Activated naive CD4-positive, alpha-beta T cell treated with anti-CD3 and anti-CD28 coated beads, Interleukin-2, amount 50 U/mL, for 24 hours (primary cell): ENCODE measurements at regions not wholly inside any gene's neighbourhood (a gene's known extent, or its start where the extent isn't known, plus 50 kb on each side); places are given as distances from the start of the nearest gene placed in this dataset.
"Not testable (repeated sequence)": the region's sequence is repeated elsewhere in the genome, so short reads cannot be mapped to it uniquely, and the experiment has no call there.

Source experiments
- H3K27ac Mint-ChIP-seq: one replicate; pipeline ENCODE4 v1.8.0; 2021; ENCODE audit warnings: mild to moderate bottlenecking, mixed read lengths
- H3K27me3 Mint-ChIP-seq: one replicate; pipeline ENCODE4 v1.8.0; 2021; ENCODE audit warnings: mixed read lengths
- H3K36me3 Mint-ChIP-seq: one replicate; pipeline ENCODE4 v1.8.0; 2021; ENCODE audit warnings: mixed read lengths
- H3K4me1 Mint-ChIP-seq: one replicate; pipeline ENCODE4 v1.8.0; 2021; ENCODE audit warnings: mixed read lengths
- H3K4me3 Mint-ChIP-seq: one replicate; pipeline ENCODE4 v1.8.0; 2021; ENCODE audit warnings: mild to moderate bottlenecking, mixed read lengths
- H3K9me3 Mint-ChIP-seq: one replicate; pipeline ENCODE4 v1.8.0; 2021; ENCODE audit warnings: mixed read lengths

DNA sequence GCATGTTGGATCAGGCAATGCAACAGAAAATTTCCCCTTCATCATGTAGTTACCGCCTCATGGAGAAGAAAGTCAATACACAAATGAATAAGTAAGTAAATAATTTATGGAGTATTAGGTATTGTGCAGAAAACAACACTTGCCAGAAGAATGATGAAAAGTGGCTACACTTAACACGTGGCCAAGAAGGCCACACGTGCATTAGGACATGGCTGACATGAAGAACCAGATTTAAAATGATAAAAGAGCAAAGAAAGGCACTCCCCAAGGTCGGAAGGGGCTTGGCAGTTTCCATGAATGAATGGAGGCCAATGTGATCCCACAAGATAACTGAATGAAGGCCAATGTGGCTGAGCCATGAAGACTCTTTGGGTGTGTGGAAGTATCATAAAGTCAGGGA is 447.2 kb downstream of the DOK5 start:
- H3K4me1 Mint-ChIP-seq, result no peaks in the 10 kb centered on the region
- H3K36me3 Mint-ChIP-seq, result no peaks in the 10 kb centered on the region
- H3K27me3 Mint-ChIP-seq, result no peaks in the 10 kb centered on the region

DNA sequence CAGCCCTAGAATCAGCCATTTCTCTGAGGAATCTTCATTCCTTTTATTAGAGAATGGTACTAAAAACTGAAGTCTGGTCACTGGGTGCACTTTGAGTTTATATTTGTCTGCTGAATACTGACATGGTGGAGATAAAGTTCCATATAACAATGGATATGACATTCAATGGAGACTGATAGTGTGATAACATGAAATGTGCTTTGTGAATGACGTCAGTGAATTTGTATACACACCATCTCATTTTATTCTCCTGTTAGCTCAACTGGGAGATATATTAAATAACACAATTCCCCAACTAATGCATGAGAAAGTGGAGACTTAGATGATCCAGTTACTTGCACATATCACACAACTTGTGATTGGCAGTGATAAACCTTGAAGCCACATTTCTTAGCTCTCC is 446.7 kb downstream of the DOK5 start:
- H3K4me1 Mint-ChIP-seq, result no peaks in the 10 kb centered on the region
- H3K36me3 Mint-ChIP-seq, result no peaks in the 10 kb centered on the region
- H3K4me3 Mint-ChIP-seq, result no peak overlapping the region
- peaks cover 9% of the 10 kb centered on the region for H3K9me3 Mint-ChIP-seq
- H3K27me3 Mint-ChIP-seq, result no peaks in the 10 kb centered on the region
- H3K27ac Mint-ChIP-seq, result no peak overlapping the region

More for the DNA sequence above, 447.2 kb downstream of the DOK5 start:
- no peak overlapping the region for H3K27ac Mint-ChIP-seq
- no peak overlapping the region for H3K4me3 Mint-ChIP-seq
- peaks cover 9% of the 10 kb centered on the region for H3K9me3 Mint-ChIP-seq

DNA sequence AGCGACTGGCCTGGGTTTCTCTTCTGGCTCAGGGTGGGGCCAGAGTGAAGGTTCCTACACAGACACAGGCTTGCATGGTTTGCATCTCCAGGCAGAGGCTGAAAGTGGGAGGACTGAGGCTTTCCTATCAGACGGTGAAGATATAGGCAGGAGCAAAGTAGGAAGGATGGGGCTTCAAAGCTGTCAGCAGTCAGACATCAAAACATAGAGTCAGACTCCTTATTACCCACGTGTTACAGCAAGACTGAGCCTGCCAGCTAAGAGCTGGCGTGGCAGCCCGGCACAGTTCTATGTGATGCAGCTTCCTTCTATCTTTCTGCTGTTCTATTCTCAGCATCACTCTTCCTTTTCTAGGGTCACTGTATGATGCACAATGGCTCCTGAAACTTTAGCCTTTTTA is 445.1 kb downstream of the DOK5 start:
- Mint-ChIP-seq H3K27me3 (no peaks in the 10 kb centered on the region), H3K27ac (no peak overlapping the region), H3K4me1 (no peaks in the 10 kb centered on the region), H3K36me3 (no peaks in the 10 kb centered on the region), H3K9me3 (peaks cover 16% of the 10 kb centered on the region), H3K4me3 (no peak overlapping the region)

DNA sequence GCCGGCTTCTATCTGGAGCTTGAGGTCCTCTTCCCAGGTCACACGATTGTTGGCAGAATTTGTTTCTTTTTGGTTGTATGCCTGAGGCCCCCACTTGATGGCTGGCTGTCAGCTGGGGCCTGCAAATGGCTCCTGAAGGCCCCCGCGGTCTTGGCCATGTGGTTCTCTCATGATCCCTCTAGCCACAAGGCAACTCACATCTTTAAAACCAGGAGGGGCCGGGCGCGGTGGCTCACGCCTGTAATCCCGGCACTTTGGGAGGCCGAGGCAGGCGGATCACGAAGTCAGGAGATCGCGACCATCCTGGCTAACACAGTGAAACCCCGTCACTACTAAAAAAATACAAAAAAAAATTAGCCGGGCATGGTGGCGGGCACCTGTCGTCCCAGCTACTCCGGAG is 443.6 kb downstream of the DOK5 start:
- H3K4me3 Mint-ChIP-seq, H3K27ac Mint-ChIP-seq, H3K36me3 Mint-ChIP-seq, H3K27me3 Mint-ChIP-seq, H3K4me1 Mint-ChIP-seq: not testable (repeated sequence)
- peaks cover 16% of the 10 kb centered on the region for H3K9me3 Mint-ChIP-seq

DNA sequence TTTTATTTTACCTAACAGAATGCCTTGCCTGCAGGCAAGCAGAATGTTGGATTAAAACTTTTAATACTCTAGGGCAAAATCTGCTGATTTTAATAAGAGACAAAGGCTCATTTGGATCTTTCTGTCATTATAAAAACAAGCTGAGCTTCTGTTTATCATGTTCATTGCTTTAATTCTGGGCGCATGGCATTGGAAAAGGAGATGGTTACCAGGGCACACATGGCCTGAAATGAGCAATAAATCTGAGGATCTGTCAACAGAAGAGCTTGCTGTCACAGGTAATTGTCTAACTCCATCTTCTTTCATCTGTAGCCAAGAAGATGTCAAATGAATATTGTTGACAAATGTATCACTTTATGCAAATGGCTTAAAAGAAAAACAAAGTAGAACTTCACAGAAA is 439.6 kb downstream of the DOK5 start:
- Mint-ChIP-seq H3K9me3 (peaks cover 7% of the 10 kb centered on the region), H3K4me3 (no peak overlapping the region), H3K27ac (no peak overlapping the region), H3K36me3 (no peaks in the 10 kb centered on the region), H3K27me3 (no peaks in the 10 kb centered on the region), H3K4me1 (no peaks in the 10 kb centered on the region)

DNA sequence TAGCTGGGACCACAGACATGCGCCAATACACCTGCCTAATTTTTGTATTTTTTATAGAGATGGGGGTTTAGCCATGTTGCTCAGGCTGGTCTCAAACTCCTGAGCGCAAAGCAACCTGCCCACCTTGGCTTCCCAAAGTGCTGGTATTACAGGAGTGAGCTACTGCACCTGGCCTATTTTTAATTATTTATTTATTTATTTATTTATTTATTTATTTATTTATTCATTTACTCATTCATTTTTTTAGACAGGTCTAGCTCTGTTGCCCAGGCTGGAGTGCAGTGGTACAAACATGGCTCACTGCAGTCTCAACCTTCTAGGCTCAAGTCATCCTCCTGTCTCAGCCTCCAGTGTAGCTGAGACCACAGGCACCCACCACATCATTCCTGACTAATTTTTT is 434.3 kb downstream of the DOK5 start:
- Mint-ChIP-seq H3K9me3 (peaks cover 16% of the 10 kb centered on the region), H3K27me3 (no peaks in the 10 kb centered on the region), H3K27ac (no peak overlapping the region), H3K4me1 (no peaks in the 10 kb centered on the region), H3K36me3 (no peaks in the 10 kb centered on the region), H3K4me3 (no peak overlapping the region)

DNA sequence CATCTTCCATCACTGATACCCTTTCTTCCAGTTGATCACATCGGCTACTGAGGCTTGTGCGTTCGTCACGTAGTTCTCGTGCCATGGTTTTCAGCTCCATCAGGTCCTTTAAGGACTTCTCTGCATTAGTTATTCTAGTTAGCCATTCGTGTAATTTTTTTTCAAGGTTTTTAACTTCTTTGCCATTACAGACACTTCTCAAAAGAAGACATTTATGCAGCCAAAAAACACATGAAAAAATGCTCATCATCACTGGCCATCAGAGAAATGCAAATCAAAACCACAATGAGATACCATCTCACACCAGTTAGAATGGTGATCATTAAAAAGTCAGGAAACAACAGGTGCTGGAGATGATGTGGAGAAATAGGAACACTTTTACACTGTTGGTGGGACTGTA is 430.7 kb downstream of the DOK5 start:
- H3K9me3 Mint-ChIP-seq, result peaks cover 25% of the 10 kb centered on the region
- not testable (repeated sequence) for H3K36me3 Mint-ChIP-seq, H3K4me3 Mint-ChIP-seq, H3K27ac Mint-ChIP-seq, H3K27me3 Mint-ChIP-seq, H3K4me1 Mint-ChIP-seq

DNA sequence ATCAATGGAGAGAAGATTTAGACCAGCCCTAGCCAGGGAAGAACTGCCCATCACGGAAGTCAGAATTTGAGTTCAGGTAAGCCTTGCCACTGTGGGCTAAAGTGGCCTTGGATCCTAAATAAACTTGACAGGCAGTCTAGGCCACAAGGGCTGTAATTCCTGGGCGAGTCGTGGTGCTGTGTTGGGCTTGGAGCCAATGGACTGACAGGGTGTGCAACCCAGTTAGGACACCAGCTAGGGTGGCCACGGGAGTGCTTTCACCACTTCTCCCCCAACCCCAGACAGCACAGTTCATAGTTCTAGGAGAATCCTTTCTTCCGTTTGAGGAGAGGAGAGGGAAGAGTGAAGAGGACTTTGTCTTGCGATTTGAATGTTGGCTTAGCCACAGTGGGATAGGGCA is 422.4 kb downstream of the DOK5 start:
- Mint-ChIP-seq H3K36me3 (no peaks in the 10 kb centered on the region), H3K27ac (no peak overlapping the region), H3K4me1 (no peaks in the 10 kb centered on the region), H3K9me3 (peaks cover 12% of the 10 kb centered on the region), H3K27me3 (no peaks in the 10 kb centered on the region), H3K4me3 (no peak overlapping the region)

DNA sequence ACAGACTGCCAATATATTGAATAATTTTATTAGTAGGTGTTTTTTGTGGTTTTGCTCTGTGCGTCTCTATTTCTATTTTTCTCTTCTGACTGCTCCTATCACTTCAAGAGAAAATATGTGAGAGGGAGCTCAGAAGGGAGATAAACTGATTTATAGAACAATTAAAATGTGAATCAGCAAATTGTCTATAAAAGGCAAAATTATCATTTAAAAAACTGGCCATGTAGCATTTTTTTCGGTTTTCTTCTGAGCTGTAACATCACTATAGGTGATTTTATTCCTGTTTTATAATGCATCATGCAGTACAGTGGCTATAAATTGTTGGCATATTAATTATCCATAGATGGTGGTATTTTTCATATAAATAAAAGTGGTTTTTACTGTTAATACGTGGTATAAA is 416.5 kb downstream of the DOK5 start:
- no peak overlapping the region for H3K4me3 Mint-ChIP-seq
- no peaks in the 10 kb centered on the region for H3K4me1 Mint-ChIP-seq
- no peaks in the 10 kb centered on the region for H3K36me3 Mint-ChIP-seq
- peaks cover 5% of the 10 kb centered on the region for H3K9me3 Mint-ChIP-seq
- no peak overlapping the region for H3K27ac Mint-ChIP-seq
- no peaks in the 10 kb centered on the region for H3K27me3 Mint-ChIP-seq

DNA sequence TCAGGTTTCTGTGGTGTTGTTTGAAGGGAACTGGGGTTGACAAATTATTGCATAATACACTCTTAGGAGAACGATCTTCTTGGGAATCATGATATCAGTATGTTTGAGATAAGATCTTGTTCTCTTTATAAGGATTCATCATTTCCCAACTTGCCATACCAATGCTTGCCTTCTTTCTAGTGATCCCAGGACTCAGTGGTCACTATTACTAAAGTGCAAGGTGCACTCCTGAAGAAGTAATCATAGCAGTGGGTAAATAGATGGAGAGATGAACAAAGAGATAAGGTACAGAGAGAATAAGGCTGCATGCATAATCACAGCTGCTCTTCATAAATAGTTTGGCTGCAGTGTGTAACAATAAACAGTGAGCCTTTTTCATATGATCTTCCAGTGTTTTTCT is 404.0 kb downstream of the DOK5 start:
- Mint-ChIP-seq H3K4me1 (no peaks in the 10 kb centered on the region), H3K36me3 (no peaks in the 10 kb centered on the region), H3K27ac (no peak overlapping the region), H3K9me3 (no peaks in the 10 kb centered on the region), H3K4me3 (no peak overlapping the region), H3K27me3 (peaks cover 2% of the 10 kb centered on the region)

GRCh38 chr20:54875307-54875706 is 399.9 kb downstream of the DOK5 start:
- H3K4me1 Mint-ChIP-seq, result no peaks in the 10 kb centered on the region
- no peak overlapping the region for H3K4me3 Mint-ChIP-seq
- H3K9me3 Mint-ChIP-seq, result no peaks in the 10 kb centered on the region
- H3K27ac Mint-ChIP-seq, result no peak overlapping the region
- peaks cover 6% of the 10 kb centered on the region for H3K27me3 Mint-ChIP-seq
- no peaks in the 10 kb centered on the region for H3K36me3 Mint-ChIP-seq

DNA sequence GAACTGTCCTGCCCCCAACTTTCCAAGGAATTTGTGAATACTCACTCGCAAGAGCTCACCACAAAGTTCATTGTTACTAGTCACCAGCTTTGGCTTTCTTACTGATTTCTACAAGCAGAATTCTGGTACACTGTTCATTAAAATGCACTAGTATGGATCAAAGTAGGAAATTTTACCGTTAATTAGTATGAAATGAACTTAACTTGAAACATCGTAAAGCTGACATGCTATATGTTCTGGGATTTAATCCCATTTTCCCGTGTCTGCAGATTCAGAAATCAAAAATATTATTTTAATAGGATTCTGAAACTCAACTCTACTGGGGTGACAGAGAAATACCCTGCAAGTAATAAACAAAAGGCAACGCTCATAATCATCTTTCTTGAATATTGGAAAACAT is 399.3 kb downstream of the DOK5 start:
- H3K27ac Mint-ChIP-seq, result no peak overlapping the region
- no peaks in the 10 kb centered on the region for H3K4me1 Mint-ChIP-seq
- no peaks in the 10 kb centered on the region for H3K9me3 Mint-ChIP-seq
- H3K4me3 Mint-ChIP-seq, result no peak overlapping the region
- no peaks in the 10 kb centered on the region for H3K36me3 Mint-ChIP-seq
- H3K27me3 Mint-ChIP-seq, result peaks cover 6% of the 10 kb centered on the region

DNA sequence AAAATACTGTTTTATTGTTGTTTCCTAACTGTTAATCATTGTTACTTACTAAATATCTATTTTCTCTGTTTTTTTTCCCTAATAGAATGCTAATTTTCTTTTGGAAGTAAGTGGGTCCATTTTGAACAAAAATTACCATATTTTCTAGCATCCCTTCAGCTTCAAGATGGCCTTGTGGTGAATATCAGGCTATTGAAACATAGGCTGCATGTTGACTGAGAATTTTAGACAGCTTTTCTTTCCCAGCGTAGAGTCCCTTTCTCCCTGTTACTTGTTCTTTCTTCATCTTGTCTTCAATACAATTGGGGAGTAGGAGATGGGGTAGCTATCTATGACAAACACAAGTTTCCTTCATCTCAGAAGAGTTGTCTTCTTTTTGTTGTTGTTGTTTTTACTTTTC is 397.0 kb downstream of the DOK5 start:
- Mint-ChIP-seq H3K36me3 (no peaks in the 10 kb centered on the region), H3K27me3 (peaks cover 4% of the 10 kb centered on the region), H3K4me1 (no peaks in the 10 kb centered on the region), H3K9me3 (no peaks in the 10 kb centered on the region), H3K27ac (no peak overlapping the region), H3K4me3 (no peak overlapping the region)

GRCh38 chr20:54869765-54870164 is 394.4 kb downstream of the DOK5 start:
- peaks cover 4% of the 10 kb centered on the region for H3K27me3 Mint-ChIP-seq
- H3K4me3 Mint-ChIP-seq, result no peak overlapping the region
- H3K4me1 Mint-ChIP-seq, result no peaks in the 10 kb centered on the region
- H3K9me3 Mint-ChIP-seq, result no peaks in the 10 kb centered on the region
- no peak overlapping the region for H3K27ac Mint-ChIP-seq
- no peaks in the 10 kb centered on the region for H3K36me3 Mint-ChIP-seq

DNA sequence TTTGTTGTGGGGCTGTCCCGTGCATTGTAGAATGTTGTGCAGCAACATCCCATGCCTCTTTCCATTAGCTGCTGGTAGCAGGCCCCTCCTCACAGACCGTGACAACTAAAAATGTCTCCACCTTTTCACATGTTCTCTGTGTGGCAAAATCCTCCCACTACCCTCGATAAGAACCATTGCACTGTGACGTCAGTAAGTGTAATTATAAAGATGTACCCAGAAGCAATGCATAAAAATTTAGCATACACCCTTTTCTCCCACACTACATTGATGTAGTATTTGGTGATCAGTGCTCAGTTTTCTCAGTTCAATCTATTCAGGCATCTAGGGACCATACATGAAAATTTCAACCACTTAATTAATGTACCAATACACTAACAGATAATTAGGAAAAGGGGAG is 389.9 kb downstream of the DOK5 start:
- no peak overlapping the region for H3K27ac Mint-ChIP-seq
- H3K9me3 Mint-ChIP-seq, result no peaks in the 10 kb centered on the region
- peaks cover 6% of the 10 kb centered on the region for H3K27me3 Mint-ChIP-seq
- no peak overlapping the region for H3K4me3 Mint-ChIP-seq
- no peaks in the 10 kb centered on the region for H3K36me3 Mint-ChIP-seq
- no peaks in the 10 kb centered on the region for H3K4me1 Mint-ChIP-seq

DNA sequence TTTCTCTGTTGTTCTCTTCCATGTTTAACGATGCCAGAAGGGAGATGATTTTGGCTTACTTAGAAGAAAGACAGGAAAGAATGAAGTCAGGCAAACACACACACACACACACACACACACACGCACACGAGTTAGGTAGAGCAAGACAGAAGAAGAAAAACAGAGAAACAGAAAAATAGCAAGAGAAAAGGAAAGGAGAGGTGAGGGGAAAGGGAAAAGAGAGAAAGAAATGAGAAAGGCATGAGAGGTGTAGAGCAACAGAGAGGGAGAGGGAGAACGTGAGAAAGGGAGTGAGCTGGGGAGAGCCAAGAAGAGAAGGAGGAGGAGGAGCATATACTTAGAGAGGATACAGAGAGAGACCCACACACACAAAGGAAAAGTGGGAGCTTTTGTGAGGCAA is 385.3 kb downstream of the DOK5 start:
- no peaks in the 10 kb centered on the region for H3K36me3 Mint-ChIP-seq
- no peaks in the 10 kb centered on the region for H3K9me3 Mint-ChIP-seq
- no peak overlapping the region for H3K27ac Mint-ChIP-seq
- H3K27me3 Mint-ChIP-seq, result peaks cover 6% of the 10 kb centered on the region
- no peak overlapping the region for H3K4me3 Mint-ChIP-seq
- H3K4me1 Mint-ChIP-seq, result no peaks in the 10 kb centered on the region

GRCh38 chr20:54856202-54856601 is 380.8 kb downstream of the DOK5 start:
- H3K4me1 Mint-ChIP-seq, result no peaks in the 10 kb centered on the region
- H3K36me3 Mint-ChIP-seq, result no peaks in the 10 kb centered on the region
- no peak overlapping the region for H3K4me3 Mint-ChIP-seq
- no peak overlapping the region for H3K27ac Mint-ChIP-seq
- H3K27me3 Mint-ChIP-seq, result no peaks in the 10 kb centered on the region
- no peaks in the 10 kb centered on the region for H3K9me3 Mint-ChIP-seq

- Mint-ChIP-seq H3K27me3 (no peaks in the 10 kb centered on the region), H3K27ac (no peak overlapping the region), H3K4me1 (no peaks in the 10 kb centered on the region), H3K4me3 (no peak overlapping the region), H3K36me3 (no peaks in the 10 kb centered on the region), H3K9me3 (no peaks in the 10 kb centered on the region)
Observed at GRCh38 chr20:54849741-54850140, 374.3 kb downstream of the DOK5 start.
